VCaP (cell line): ENCODE measurements at regions not wholly inside any gene's neighbourhood (a gene's known extent, or its start where the extent isn't known, plus 50 kb on each side); places are given as distances from the start of the nearest gene placed in this dataset.

Source experiments
- H3K27ac ChIP-seq: fragments of 450-650 bp; 2 replicates; pipeline ENCODE4 v1.5.1; 2017
- TF ChIP-seq, protein P1 (sequence below): fragments of 450-650 bp; conservative IDR thresholded peaks from 2 replicates; pipeline ENCODE4 v1.5.1; 2017; ENCODE audit warnings: mild to moderate bottlenecking, moderate library complexity

DNA sequence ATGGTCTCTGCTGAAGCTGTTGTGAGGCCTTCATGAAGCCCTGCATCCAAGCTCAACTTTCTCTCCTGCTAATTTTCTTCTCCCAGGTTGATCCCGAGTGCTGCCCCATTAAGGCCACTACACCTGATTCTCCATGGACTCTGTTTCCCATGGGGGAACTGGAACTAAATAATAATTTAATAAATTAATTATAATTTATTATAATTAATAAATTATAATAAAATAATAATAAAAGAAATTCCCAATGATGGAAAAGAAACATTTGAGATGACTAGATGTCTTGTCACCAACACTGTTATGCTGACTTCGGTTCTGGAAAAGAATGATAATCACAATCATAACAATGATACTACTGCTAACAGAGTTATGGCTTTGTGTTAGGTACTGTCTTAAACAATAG is 211.2 kb upstream of the ZP4 start:
- no peak overlapping the region for H3K27ac ChIP-seq
- TF ChIP-seq, protein P1, sequence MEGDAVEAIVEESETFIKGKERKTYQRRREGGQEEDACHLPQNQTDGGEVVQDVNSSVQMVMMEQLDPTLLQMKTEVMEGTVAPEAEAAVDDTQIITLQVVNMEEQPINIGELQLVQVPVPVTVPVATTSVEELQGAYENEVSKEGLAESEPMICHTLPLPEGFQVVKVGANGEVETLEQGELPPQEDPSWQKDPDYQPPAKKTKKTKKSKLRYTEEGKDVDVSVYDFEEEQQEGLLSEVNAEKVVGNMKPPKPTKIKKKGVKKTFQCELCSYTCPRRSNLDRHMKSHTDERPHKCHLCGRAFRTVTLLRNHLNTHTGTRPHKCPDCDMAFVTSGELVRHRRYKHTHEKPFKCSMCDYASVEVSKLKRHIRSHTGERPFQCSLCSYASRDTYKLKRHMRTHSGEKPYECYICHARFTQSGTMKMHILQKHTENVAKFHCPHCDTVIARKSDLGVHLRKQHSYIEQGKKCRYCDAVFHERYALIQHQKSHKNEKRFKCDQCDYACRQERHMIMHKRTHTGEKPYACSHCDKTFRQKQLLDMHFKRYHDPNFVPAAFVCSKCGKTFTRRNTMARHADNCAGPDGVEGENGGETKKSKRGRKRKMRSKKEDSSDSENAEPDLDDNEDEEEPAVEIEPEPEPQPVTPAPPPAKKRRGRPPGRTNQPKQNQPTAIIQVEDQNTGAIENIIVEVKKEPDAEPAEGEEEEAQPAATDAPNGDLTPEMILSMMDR = no peak

DNA sequence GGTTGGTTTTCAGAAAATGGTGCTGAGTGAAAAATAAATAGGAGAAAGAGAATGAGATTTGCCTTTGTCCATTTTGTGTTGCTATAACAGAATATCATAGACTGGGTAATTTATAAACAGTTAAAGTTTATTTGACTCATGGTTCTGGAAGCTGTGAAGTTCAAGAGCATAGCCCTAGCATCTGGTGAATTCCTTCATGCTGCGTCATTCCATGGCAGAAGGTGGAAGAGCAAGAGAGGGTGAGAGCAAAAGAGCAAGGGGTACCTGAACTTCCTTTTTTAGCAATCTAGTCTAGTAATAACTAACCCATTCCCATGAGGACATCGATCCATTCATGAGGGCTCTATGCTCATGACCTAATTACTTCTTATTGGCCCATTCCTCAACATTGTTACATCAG is 209.1 kb upstream of the ZP4 start:
- H3K27ac ChIP-seq = no peak overlapping the region
- TF ChIP-seq, protein P1 = no peak

- TF ChIP-seq, protein P1 = no peak
Measured at GRCh38 chr1:238089615-238090014, 198.9 kb upstream of the ZP4 start.

DNA sequence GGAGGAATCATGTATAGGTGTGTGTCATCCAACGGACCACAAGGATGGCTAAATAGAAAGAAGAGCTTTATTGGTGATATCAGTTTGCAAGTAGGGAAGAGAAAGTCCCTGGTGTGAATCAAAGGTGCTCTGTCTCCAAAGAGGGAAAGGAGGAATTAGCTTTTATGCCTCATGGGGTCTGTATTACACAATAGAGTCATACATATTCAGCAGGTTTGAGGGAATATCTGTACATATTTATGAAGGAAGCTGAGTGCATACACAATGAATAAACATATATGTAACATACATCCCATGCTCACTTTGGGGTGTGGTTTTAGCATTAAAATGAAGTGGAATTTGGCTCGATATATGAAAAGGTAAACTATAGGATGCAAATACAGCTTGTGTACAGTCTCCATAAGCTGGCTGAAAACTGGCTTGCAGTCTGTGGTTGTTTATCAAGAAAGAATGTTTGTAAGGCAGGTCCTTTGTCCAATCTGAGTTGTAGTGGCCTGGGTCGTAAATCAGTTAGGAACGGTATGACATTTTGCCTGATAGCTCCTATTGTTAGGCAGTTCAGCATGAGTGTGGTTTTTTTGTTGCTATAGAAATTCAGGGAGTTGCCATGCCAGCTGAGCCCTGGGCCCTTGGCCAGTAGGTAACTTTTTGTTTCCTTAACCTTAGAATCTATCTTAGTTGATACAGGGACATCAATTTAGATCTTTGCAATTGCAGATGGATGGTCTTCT is 198.0 kb upstream of the ZP4 start:
- TF ChIP-seq, protein P1 = no peak
- no peak overlapping the region for H3K27ac ChIP-seq

More at GRCh38 chr1:238089615-238090014, 198.9 kb upstream of the ZP4 start:
- no peak overlapping the region for H3K27ac ChIP-seq

- H3K27ac ChIP-seq = no peak overlapping the region
- TF ChIP-seq, protein P1 = no peak
Measured at GRCh38 chr1:238073991-238074390, 183.3 kb upstream of the ZP4 start.

- no peak overlapping the region for H3K27ac ChIP-seq
- TF ChIP-seq, protein P1 = no peak
Measured at GRCh38 chr1:238071061-238071460, 180.3 kb upstream of the ZP4 start.

- TF ChIP-seq, protein P1 = no peak
- no peak overlapping the region for H3K27ac ChIP-seq
Measured at GRCh38 chr1:238063454-238063853, 172.7 kb upstream of the ZP4 start.
